WERI-Rb-1 (cell line): ENCODE measurements at regions not wholly inside any gene's neighbourhood (a gene's known extent, or its start where the extent isn't known, plus 50 kb on each side); places are given as distances from the start of the nearest gene placed in this dataset.

ENCODE experiments used
- DNase-seq: peaks from one replicate; pipeline ENCODE4 v3.0.0-alpha.2; 2020
- H3K27ac ChIP-seq: fragments of 250-450 bp; sonication (Bioruptor Pico); 2 replicates; pipeline ENCODE4 v1.5.1; 2020; ENCODE audit warnings: mild to moderate bottlenecking, moderate library complexity
- H3K27me3 ChIP-seq: fragments of 250-450 bp; sonication (Bioruptor Pico); 2 replicates; pipeline ENCODE4 v1.5.1; 2021; ENCODE audit warnings: mild to moderate bottlenecking, low read depth, moderate library complexity; ENCODE audit not compliant: insufficient read depth, severe bottlenecking
- H3K36me3 ChIP-seq: fragments of 250-450 bp; sonication (Bioruptor Pico); 2 replicates; pipeline ENCODE4 v1.5.1; 2020; ENCODE audit warnings: mild to moderate bottlenecking, moderate library complexity
- H3K4me3 ChIP-seq: 2 replicates; pipeline ENCODE4 v1.5.1; 2011; ENCODE audit warnings: low read depth, mild to moderate bottlenecking, control low read depth, low read length
- H3K9me3 ChIP-seq: fragments of 250-450 bp; sonication (Bioruptor Pico); 2 replicates; pipeline ENCODE4 v1.5.1; 2021; ENCODE audit warnings: mild to moderate bottlenecking, moderate library complexity; ENCODE audit not compliant: severe bottlenecking
- CTCF ChIP-seq: IDR thresholded peaks from 2 replicates; pipeline ENCODE4 v1.5.1; 2011; ENCODE audit warnings: low read depth, mild to moderate bottlenecking, control low read depth, inconsistent platforms, low read length

DNA sequence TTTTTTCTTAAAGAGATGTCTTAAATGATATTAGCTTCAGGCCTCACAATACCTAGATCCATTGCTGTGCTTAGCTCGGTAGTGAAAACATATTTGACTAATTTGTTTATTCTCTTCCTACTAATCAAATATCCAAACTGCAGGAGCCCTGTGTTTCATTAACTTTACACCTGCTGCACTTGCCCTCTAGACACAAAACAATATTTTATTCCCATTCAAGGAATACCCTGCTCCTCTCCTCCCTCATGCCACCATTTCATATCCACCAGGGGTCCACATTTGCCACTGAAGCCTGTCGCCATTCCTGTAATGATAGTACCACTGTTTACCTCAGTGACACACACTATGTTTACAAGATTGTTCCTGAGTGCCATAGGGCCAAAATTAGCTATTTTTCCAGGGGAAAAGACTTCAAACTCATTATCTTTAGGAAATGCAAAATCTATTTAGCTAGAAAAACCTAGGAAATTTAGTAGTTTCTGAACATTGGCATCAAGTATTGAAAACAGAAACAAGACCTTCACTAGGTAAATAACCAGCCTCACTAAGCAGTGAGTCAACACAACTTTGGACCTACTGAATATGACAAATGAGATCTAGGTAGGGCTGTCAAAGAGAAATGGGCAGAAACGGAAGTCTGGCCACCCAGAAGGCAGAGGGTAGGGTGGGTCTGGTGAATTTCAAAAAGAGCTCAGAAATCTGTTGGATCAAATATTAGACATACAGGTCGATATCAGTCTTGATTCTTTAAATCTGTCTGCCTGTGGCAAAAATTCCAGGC is 134.6 kb upstream of the KCNK1 start:
- DNase-seq, result no peak
- H3K36me3 ChIP-seq, result no peaks in the 10 kb centered on the region
- no peak overlapping the region for H3K27ac ChIP-seq
- TF ChIP-seq CTCF, result no peak
- H3K9me3 ChIP-seq, result no peaks in the 10 kb centered on the region
- H3K4me3 ChIP-seq, result no peak overlapping the region
- H3K27me3 ChIP-seq, result peaks cover 89% of the 10 kb centered on the region

DNA sequence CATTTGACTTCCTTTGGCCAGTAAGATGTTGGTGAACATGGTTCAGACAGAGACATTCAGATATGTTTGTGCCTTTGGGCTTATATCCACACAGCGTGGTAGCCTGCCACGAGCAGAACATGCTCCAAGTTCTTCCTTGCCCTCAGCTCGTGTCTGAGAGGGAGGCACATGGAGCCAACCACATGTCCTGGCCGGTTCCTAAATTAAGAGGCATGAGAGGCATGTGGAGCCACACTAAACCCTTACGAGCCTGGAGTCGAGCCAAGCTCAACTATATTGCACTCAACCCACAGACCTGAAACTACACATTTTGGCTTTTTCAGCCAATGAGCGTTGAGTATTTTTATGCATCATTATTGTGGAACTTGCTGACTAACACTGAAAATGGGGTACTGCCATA is 133.7 kb upstream of the KCNK1 start:
- no peak overlapping the region for H3K4me3 ChIP-seq

DNA sequence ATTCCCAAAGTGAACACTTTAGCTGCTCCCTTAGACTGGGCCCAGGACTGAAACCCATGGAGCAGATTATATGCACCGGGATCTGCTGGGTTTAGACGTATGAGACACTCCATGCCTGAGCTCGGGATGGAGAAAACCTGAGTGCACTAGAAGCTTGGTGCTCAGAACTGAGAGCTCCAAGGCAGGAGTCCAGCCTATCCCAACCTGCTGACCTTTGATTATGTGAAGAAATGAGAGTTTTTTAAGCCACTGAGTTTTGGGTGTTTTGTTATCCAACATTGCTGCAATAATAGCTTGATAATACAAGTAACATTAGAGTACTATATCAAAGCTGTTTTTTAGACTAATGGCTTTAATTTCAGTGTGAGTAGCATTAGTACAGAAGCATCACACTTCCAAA is 131.5 kb upstream of the KCNK1 start:
- Histone ChIP-seq H3K27ac (no peak overlapping the region), H3K4me3 (no peak overlapping the region), H3K27me3 (peaks cover 88% of the 10 kb centered on the region), H3K9me3 (no peaks in the 10 kb centered on the region), H3K36me3 (no peaks in the 10 kb centered on the region)
- no peak for DNase-seq
- TF ChIP-seq CTCF, result no peak

More for the DNA sequence above, 133.7 kb upstream of the KCNK1 start:
- H3K36me3 ChIP-seq, result no peaks in the 10 kb centered on the region
- peaks cover 89% of the 10 kb centered on the region for H3K27me3 ChIP-seq
- no peak overlapping the region for H3K27ac ChIP-seq
- H3K9me3 ChIP-seq, result no peaks in the 10 kb centered on the region
- no peak for TF ChIP-seq CTCF
- DNase-seq, result no peak

GRCh38 chr1:233485385-233485784 is 128.5 kb upstream of the KCNK1 start:
- Histone ChIP-seq H3K27me3 (peaks cover 91% of the 10 kb centered on the region), H3K36me3 (no peaks in the 10 kb centered on the region)

GRCh38 chr1:233485809-233486398 is 128.0 kb upstream of the KCNK1 start:
- H3K27me3 ChIP-seq, result peaks cover 91% of the 10 kb centered on the region
- TF ChIP-seq CTCF, result no peak
- no peaks in the 10 kb centered on the region for H3K36me3 ChIP-seq

More at GRCh38 chr1:233485385-233485784, 128.5 kb upstream of the KCNK1 start:
- Histone ChIP-seq H3K9me3 (no peaks in the 10 kb centered on the region), H3K27ac (no peak overlapping the region), H3K4me3 (no peak overlapping the region)
- no peak for TF ChIP-seq CTCF
- no peak for DNase-seq

More at GRCh38 chr1:233485809-233486398, 128.0 kb upstream of the KCNK1 start:
- Histone ChIP-seq H3K9me3 (no peaks in the 10 kb centered on the region), H3K27ac (no peak overlapping the region), H3K4me3 (no peak overlapping the region)
- DNase-seq, result no peak
